ENCODE measurements at regions not wholly inside any gene's neighbourhood (a gene's known extent, or its start where the extent isn't known, plus 50 kb on each side); places are given as distances from the start of the nearest gene placed in this dataset.

- H3K4me3 ChIP-seq, result no peak overlapping the region
- no peaks in the 10 kb centered on the region for H3K36me3 ChIP-seq
- TF ChIP-seq, protein P1, sequence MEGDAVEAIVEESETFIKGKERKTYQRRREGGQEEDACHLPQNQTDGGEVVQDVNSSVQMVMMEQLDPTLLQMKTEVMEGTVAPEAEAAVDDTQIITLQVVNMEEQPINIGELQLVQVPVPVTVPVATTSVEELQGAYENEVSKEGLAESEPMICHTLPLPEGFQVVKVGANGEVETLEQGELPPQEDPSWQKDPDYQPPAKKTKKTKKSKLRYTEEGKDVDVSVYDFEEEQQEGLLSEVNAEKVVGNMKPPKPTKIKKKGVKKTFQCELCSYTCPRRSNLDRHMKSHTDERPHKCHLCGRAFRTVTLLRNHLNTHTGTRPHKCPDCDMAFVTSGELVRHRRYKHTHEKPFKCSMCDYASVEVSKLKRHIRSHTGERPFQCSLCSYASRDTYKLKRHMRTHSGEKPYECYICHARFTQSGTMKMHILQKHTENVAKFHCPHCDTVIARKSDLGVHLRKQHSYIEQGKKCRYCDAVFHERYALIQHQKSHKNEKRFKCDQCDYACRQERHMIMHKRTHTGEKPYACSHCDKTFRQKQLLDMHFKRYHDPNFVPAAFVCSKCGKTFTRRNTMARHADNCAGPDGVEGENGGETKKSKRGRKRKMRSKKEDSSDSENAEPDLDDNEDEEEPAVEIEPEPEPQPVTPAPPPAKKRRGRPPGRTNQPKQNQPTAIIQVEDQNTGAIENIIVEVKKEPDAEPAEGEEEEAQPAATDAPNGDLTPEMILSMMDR (IDR thresholded peaks at IDR 0.05), result no peak
- intact Hi-C loops (cut with DNase I; ENCODE audit: low total_unique reads), result no loop called here
- H3K4me1 ChIP-seq, result no peaks in the 10 kb centered on the region
- peaks cover 0 to 4% of the 10 kb centered on the region in 2 donors for H3K27me3 ChIP-seq
- no peak for DNase-seq
- H3K9me3 ChIP-seq, result peaks cover 0 to 5% (median 4%) of the 10 kb centered on the region in 3 donors
- no peak overlapping the region for H3K27ac ChIP-seq
Observed at GRCh38 chr11:116650052-116650451, 122.7 kb downstream of the BUD13 start.

DNA sequence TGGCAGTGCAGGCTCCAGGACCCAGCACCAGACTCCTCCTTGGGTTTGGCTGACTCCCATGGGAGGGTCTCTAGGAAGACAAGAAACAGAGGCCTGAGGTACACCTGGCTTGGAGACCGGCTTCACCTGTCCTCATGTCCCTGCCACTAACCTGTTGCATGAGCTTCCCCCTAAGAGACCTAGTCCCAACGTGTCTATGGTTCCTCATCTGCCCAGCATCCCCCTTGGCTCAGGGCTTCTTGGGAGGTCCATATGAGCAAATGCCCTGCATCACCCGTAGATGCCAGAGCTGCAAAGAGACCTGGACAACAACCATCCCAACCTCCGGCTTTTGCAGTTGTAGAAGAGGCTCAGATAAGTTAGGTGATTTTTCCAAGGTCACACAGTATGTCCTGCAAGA is 123.5 kb downstream of the BUD13 start:
- DNase-seq, result no peak

GRCh38 chr11:116648247-116649174 is 124.3 kb downstream of the BUD13 start:
- Histone ChIP-seq H3K36me3 (no peaks in the 10 kb centered on the region), H3K4me1 (no peaks in the 10 kb centered on the region), H3K27ac (no peak overlapping the region), H3K4me3 (no peak overlapping the region), H3K27me3 (peaks cover 0 to 4% of the 10 kb centered on the region in 2 donors), H3K9me3 (no peaks in the 10 kb centered on the region)
- no peak for DNase-seq
- TF ChIP-seq, protein P1 (IDR thresholded peaks at IDR 0.05), result no peak
- intact Hi-C loops (cut with DNase I; ENCODE audit: low total_unique reads), result no loop called here

More for the DNA sequence above, 123.5 kb downstream of the BUD13 start:
- H3K9me3 ChIP-seq, result no peaks in the 10 kb centered on the region
- intact Hi-C loops (cut with DNase I; ENCODE audit: low total_unique reads), result no loop called here
- TF ChIP-seq, protein P1 (IDR thresholded peaks at IDR 0.05), result no peak
- H3K27ac ChIP-seq, result no peak overlapping the region
- H3K36me3 ChIP-seq, result no peaks in the 10 kb centered on the region
- no peaks in the 10 kb centered on the region for H3K4me1 ChIP-seq
- peaks cover 0 to 4% of the 10 kb centered on the region in 2 donors for H3K27me3 ChIP-seq
- no peak overlapping the region for H3K4me3 ChIP-seq

DNA sequence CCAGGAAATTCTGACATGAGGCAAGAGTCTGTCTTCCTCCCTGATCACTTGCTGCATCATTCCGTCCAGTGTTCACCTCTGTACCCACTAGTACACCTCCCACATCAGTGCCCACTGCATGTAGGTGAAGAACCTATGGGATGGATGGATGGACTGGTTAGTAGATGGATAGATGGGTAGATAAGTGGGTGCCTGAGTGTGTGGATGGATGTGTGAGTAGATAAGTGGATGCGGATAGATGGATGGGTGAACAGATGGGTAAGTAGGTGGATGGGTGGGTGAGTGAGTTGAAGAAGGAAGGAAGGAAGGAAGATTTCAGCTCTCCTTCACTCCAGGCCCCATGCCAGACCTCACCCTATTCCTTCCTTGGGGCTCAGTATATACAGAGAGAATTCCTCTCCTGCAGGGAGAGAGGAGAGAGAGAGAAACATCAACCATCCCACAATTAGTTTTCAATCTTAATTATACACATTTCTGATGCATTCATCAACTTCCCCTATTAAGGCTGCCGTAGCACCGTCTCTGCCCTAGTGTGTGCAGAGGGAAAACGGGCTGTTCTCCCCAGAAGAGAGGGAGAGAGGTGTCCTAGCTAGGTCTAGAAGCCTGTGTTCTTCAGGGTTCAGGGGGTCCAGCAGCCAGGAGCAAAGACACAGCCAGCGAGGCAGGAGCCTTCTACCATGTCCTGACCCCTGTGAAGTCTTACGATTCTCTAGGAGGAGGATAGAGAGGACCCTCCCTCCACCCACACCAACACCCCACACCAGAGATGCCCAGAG is 125.3 kb downstream of the BUD13 start:
- intact Hi-C loops (cut with DNase I; ENCODE audit: low total_unique reads), result no loop called here
- Histone ChIP-seq H3K9me3 (no peaks in the 10 kb centered on the region), H3K4me1 (no peaks in the 10 kb centered on the region), H3K36me3 (no peaks in the 10 kb centered on the region), H3K27me3 (peaks cover 0 to 4% of the 10 kb centered on the region in 2 donors), H3K4me3 (no peak overlapping the region), H3K27ac (no peak overlapping the region)
- TF ChIP-seq, protein P1 (IDR thresholded peaks at IDR 0.05), result no peak
- DNase-seq, result no peak

DNA sequence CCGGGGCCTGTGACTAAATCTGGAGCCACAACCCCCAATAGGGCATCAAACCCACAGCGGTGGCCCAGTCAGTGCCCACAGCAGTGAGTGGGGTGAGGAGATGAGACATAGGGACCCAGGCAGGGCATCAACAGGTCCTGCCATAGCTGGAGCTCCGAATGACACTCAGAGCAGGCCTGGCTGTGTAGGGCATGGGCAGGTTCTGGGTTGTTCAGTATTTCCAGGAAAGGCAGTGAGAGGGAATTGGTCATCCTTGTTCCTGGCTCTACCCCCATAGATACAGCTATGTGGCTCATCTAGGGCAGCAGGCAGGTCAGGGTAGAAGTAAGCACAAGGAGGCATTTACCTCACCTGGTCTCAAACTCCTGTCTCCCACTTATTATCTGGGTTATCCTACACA is 126.6 kb downstream of the BUD13 start:
- Histone ChIP-seq H3K36me3 (no peaks in the 10 kb centered on the region), H3K4me1 (no peaks in the 10 kb centered on the region), H3K9me3 (no peaks in the 10 kb centered on the region), H3K27ac (no peak overlapping the region), H3K27me3 (peaks cover 0 to 9% of the 10 kb centered on the region in 2 donors), H3K4me3 (no peak overlapping the region)
- DNase-seq, result no peak
- TF ChIP-seq, protein P1 (IDR thresholded peaks at IDR 0.05), result no peak
- intact Hi-C loops (cut with DNase I; ENCODE audit: low total_unique reads), result no loop called here
